HG02884 (cell line): ENCODE measurements at regions not wholly inside any gene's neighbourhood (a gene's known extent, or its start where the extent isn't known, plus 50 kb on each side); places are given as distances from the start of the nearest gene placed in this dataset.

Experiments
- ATAC-seq: cut with Tn5 transposase; IDR thresholded peaks from one replicate; pipeline ENCODE4 v1.9.1; 2021; ENCODE audit warnings: mild to moderate bottlenecking, moderate library complexity; ENCODE audit not compliant: unreplicated experiment

GRCh38 chr5:130731839-130732238 lies 433.2 kb downstream of the HINT1 start:
- ATAC-seq = no peak

GRCh38 chr5:130729541-130729940 lies 435.5 kb downstream of the HINT1 start:
- no peak for ATAC-seq

- ATAC-seq = no peak
Measured at GRCh38 chr5:130727830-130728229, 437.2 kb downstream of the HINT1 start.

GRCh38 chr5:130724658-130725057 lies 440.4 kb downstream of the HINT1 start:
- no peak for ATAC-seq

- ATAC-seq = no peak
Measured at GRCh38 chr5:130720355-130720754, 444.7 kb downstream of the HINT1 start.

GRCh38 chr5:130715541-130715940 lies 449.5 kb downstream of the HINT1 start:
- ATAC-seq = no peak

GRCh38 chr5:130714200-130714599 lies 450.9 kb downstream of the HINT1 start:
- ATAC-seq = no peak

- no peak for ATAC-seq
Measured at GRCh38 chr5:130712324-130712723, 452.7 kb downstream of the HINT1 start.

- ATAC-seq = no peak
Measured at GRCh38 chr5:130710596-130710995, 454.5 kb downstream of the HINT1 start.

- no peak for ATAC-seq
Measured at GRCh38 chr5:130708754-130709153, 456.3 kb downstream of the HINT1 start.

- ATAC-seq = no peak
Measured at GRCh38 chr5:130706696-130707095, 458.4 kb downstream of the HINT1 start.

- ATAC-seq = no peak
Measured at GRCh38 chr5:130705368-130705767, 459.7 kb downstream of the HINT1 start.

GRCh38 chr5:130693509-130693908 lies 471.5 kb downstream of the HINT1 start:
- no peak for ATAC-seq

- no peak for ATAC-seq
Measured at GRCh38 chr5:130692770-130693169, 472.3 kb downstream of the HINT1 start.

- ATAC-seq = no peak
Measured at GRCh38 chr5:130689831-130690230, 475.2 kb downstream of the HINT1 start.

GRCh38 chr5:130687085-130687733 lies 477.8 kb downstream of the HINT1 start:
- ATAC-seq = no peak

GRCh38 chr5:130678637-130679036 lies 486.4 kb downstream of the HINT1 start:
- ATAC-seq = no peak

- ATAC-seq = no peak
Measured at GRCh38 chr5:130666462-130666861, 498.6 kb downstream of the HINT1 start.

- no peak for ATAC-seq
Measured at GRCh38 chr5:130652176-130652575, 512.9 kb downstream of the HINT1 start.

GRCh38 chr5:130651440-130651839 lies 513.6 kb downstream of the HINT1 start:
- no peak for ATAC-seq

GRCh38 chr5:130643321-130643720 lies 521.7 kb downstream of the HINT1 start:
- ATAC-seq = no peak

- ATAC-seq = no peak
Measured at GRCh38 chr5:130642461-130642860, 522.6 kb downstream of the HINT1 start.

- no peak for ATAC-seq
Measured at GRCh38 chr5:130627145-130627544, 537.9 kb downstream of the HINT1 start.
